Duodenal mucosa (tissue), 2 donors: ENCODE measurements at regions not wholly inside any gene's neighbourhood (a gene's known extent, or its start where the extent isn't known, plus 50 kb on each side); places are given as distances from the start of the nearest gene placed in this dataset.

ENCODE experiments used
- H3K27ac ChIP-seq: one replicate; pipeline ENCODE4 v1.7.0; 2013; ENCODE audit warnings: low read depth, low read length
- H3K27me3 ChIP-seq, 2 donors: one replicate each; pipeline ENCODE4 v1.7.0; 2013; ENCODE audit warnings: low read length in 2 of 2, control low read depth in 1 of 2; ENCODE audit not compliant: insufficient read depth in 2 of 2, control insufficient read depth in 1 of 2
- H3K36me3 ChIP-seq, 2 donors: one replicate each; pipeline ENCODE4 v1.7.0; 2013; ENCODE audit warnings: low read length in 2 of 2, control low read depth in 1 of 2; ENCODE audit not compliant: insufficient read depth in 2 of 2, control insufficient read depth in 1 of 2
- H3K4me1 ChIP-seq, 2 donors: one replicate each; pipeline ENCODE4 v1.7.0; 2013; ENCODE audit warnings: low read length in 2 of 2, control low read depth in 1 of 2; ENCODE audit not compliant: insufficient read depth in 2 of 2, control insufficient read depth in 1 of 2
- H3K4me3 ChIP-seq, 2 donors: one replicate each; pipeline ENCODE4 v1.7.0; 2013; ENCODE audit warnings: low read length in 2 of 2, low read depth in 1 of 2
- H3K9ac ChIP-seq, 2 donors: one replicate each; pipeline ENCODE4 v1.7.0; 2013; ENCODE audit warnings: low read length in 2 of 2, low read depth in 1 of 2
- H3K9me3 ChIP-seq, 2 donors: one replicate each; pipeline ENCODE4 v1.7.0; 2013; ENCODE audit warnings: low read length in 2 of 2, control low read depth in 1 of 2; ENCODE audit not compliant: control insufficient read depth in 1 of 2

GRCh38 chr5:54639621-54640020 is 122.1 kb downstream of the SNX18 start:
- H3K27ac ChIP-seq, result no peak overlapping the region
- H3K4me3 ChIP-seq, result no peak overlapping the region
- H3K27me3 ChIP-seq, result no peaks in the 10 kb centered on the region
- no peaks in the 10 kb centered on the region for H3K9me3 ChIP-seq
- peaks cover 0 to 4% of the 10 kb centered on the region in 2 donors for H3K4me1 ChIP-seq
- no peaks in the 10 kb centered on the region for H3K36me3 ChIP-seq
- H3K9ac ChIP-seq, result no peak overlapping the region

DNA sequence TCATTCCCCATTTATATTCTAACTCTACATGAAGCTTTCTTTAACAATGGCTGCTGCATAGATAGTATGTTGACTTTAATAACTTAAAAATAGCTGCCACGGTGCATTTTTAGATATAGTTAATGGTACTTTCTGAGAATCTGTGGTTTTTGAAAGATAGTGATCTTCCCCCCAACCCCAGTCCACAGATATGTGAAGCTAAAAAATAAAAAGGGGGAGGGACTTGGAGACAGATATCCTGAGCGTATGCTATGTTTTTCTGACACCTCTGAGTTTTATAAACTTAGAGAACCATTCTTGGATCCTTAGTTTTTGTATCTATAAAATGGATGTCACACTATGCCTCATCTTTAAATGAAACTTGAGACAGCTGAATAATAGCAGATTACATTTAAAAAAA is 120.5 kb downstream of the SNX18 start:
- H3K4me1 ChIP-seq, result no peaks in the 10 kb centered on the region
- no peaks in the 10 kb centered on the region for H3K36me3 ChIP-seq
- H3K4me3 ChIP-seq, result no peak overlapping the region
- H3K27me3 ChIP-seq, result no peaks in the 10 kb centered on the region
- H3K9ac ChIP-seq, result no peak overlapping the region
- no peaks in the 10 kb centered on the region for H3K9me3 ChIP-seq
- H3K27ac ChIP-seq, result no peak overlapping the region

DNA sequence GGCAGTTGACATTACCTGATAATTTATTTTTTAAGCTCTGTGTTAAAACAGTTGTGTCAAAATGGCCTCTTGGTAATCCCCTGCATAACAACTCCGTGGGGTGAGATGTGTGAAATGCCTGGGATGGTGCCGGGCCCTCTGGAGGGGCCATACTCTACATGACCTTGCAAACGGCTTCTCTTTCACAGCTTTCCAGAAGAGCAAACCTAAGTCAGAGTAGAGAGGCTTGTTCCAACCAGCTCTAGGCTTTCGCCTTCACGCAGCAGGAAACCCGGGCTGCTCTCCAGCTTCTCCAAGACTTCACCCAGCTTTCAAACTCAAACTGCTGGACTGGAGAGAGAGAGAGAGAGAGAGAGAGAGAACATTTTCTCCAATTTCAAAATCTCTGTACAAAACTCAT is 120.1 kb downstream of the SNX18 start:
- no peak overlapping the region for H3K27ac ChIP-seq
- no peak overlapping the region for H3K4me3 ChIP-seq
- H3K4me1 ChIP-seq, result no peaks in the 10 kb centered on the region
- H3K36me3 ChIP-seq, result no peaks in the 10 kb centered on the region
- H3K9me3 ChIP-seq, result no peaks in the 10 kb centered on the region
- no peaks in the 10 kb centered on the region for H3K27me3 ChIP-seq
- H3K9ac ChIP-seq, result no peak overlapping the region

- no peak overlapping the region for H3K4me3 ChIP-seq
- H3K9me3 ChIP-seq, result peaks cover 0 to 6% of the 10 kb centered on the region in 2 donors
- no peak overlapping the region for H3K9ac ChIP-seq
- no peaks in the 10 kb centered on the region for H3K4me1 ChIP-seq
- H3K36me3 ChIP-seq, result no peaks in the 10 kb centered on the region
- H3K27me3 ChIP-seq, result no peaks in the 10 kb centered on the region
- no peak overlapping the region for H3K27ac ChIP-seq
Measured at GRCh38 chr5:54634089-54634488, 116.5 kb downstream of the SNX18 start.

- Histone ChIP-seq H3K27me3 (no peaks in the 10 kb centered on the region), H3K9me3 (peaks cover 0 to 6% of the 10 kb centered on the region in 2 donors), H3K9ac (no peak overlapping the region), H3K4me3 (no peak overlapping the region), H3K36me3 (no peaks in the 10 kb centered on the region), H3K4me1 (peaks cover 12 to 13% of the 10 kb centered on the region in 2 donors), H3K27ac (no peak overlapping the region)
Measured at GRCh38 chr5:54632131-54632701, 114.7 kb downstream of the SNX18 start.

DNA sequence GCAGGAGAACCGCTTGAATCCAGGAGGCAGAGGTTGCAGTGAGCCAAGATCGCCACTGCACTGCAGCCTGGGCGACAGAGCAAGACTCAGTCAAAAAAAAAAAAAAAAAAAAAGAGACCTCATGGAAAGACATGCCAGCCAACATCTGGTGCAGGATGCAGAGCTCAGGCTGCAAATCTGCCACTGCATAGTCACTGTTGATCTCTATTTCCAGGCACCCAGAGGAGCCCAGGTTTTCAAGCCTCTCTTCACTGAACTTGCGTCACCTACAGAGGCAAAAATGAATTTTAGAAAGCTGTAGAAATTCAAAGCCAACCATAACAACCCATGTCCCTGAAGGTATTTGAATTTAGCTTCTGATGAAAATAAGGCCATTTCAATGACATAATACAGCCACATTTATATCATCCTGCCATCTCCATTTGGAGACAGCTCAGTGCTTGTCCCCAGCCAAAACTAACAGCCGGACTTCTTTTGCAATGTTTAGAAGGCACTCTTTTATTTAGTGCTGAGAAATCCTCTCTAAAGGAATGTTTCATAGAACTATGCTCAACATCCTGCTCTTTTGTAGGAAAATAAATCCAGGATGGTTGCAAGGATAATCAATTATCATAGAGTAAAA is 113.3 kb downstream of the SNX18 start:
- no peak overlapping the region for H3K4me3 ChIP-seq
- no peak overlapping the region for H3K9ac ChIP-seq
- no peaks in the 10 kb centered on the region for H3K36me3 ChIP-seq
- peaks cover 0 to 6% of the 10 kb centered on the region in 2 donors for H3K9me3 ChIP-seq
- H3K27me3 ChIP-seq, result no peaks in the 10 kb centered on the region
- no peak overlapping the region for H3K27ac ChIP-seq
- H3K4me1 ChIP-seq, result peaks cover 12 to 13% of the 10 kb centered on the region in 2 donors

DNA sequence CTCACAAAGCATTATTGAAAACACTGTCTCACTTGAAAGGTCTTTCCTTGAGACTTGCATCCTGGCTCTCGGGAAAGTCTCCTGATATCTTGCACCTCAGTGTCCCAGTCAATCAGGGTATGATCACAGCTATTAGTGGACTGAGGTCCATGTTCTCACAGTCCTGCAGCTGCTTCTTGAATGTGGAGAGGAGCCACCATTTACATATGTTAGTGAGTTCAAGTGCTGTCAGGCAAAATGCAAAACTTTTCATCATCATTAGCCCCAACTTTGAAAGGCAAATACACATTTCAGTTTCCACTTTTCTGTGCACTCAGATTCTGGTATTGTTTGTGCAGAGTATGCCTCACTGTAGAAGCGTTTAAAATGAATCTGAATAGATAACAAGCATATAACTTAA is 111.6 kb downstream of the SNX18 start:
- Histone ChIP-seq H3K27ac (no peak overlapping the region), H3K9ac (no peak overlapping the region), H3K36me3 (no peaks in the 10 kb centered on the region), H3K27me3 (no peaks in the 10 kb centered on the region), H3K9me3 (peaks cover 0 to 6% of the 10 kb centered on the region in 2 donors), H3K4me3 (no peak overlapping the region), H3K4me1 (peaks cover 12 to 13% of the 10 kb centered on the region in 2 donors)

DNA sequence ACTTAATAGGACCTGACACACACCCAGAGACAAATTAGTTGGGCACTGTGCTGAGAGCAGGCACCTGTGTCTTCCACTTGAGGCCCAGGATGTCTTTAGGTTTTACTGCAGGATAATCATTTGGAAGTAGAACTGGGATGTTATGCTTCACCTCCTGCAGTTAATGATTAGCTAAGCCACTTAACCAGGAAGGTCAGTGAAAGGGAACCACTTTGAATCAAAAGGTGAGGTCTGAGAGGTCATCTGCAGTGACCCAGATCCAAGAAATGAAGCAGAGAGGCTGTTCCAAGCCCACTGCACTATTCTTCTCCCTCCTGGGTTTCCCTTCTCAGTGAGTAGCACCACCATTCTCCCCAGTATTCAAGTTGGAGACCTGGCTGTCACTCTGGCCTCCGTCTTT is 110.5 kb downstream of the SNX18 start:
- no peaks in the 10 kb centered on the region for H3K27me3 ChIP-seq
- no peak overlapping the region for H3K27ac ChIP-seq
- H3K36me3 ChIP-seq, result no peaks in the 10 kb centered on the region
- no peak overlapping the region for H3K4me3 ChIP-seq
- H3K4me1 ChIP-seq, result peaks cover 12 to 13% of the 10 kb centered on the region in 2 donors
- no peak overlapping the region for H3K9ac ChIP-seq
- H3K9me3 ChIP-seq, result peaks cover 0 to 6% of the 10 kb centered on the region in 2 donors

DNA sequence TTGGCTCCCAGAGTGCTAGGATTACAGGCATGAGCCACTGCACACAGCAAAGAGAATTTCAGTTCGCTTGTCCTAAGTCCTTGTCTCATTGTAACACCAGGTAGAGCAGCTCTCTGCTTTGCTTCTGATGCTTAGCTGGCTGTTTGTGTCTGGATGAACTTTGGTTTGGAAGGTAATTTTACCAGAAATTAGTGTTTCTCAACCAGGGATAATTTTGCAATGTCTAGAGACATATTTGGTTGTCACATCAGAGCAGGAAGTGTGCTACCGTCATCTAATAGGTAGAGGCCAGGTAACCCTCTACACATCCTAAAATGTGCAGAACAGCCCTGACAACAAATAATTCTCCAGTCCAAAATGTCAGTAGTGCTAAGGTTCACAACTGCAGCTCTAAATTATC is 108.8 kb downstream of the SNX18 start:
- Histone ChIP-seq H3K9me3 (peaks cover 0 to 6% of the 10 kb centered on the region in 2 donors), H3K9ac (no peak overlapping the region), H3K27ac (no peak overlapping the region), H3K36me3 (no peaks in the 10 kb centered on the region), H3K27me3 (no peaks in the 10 kb centered on the region), H3K4me1 (peaks cover 12 to 13% of the 10 kb centered on the region in 2 donors), H3K4me3 (no peak overlapping the region)

DNA sequence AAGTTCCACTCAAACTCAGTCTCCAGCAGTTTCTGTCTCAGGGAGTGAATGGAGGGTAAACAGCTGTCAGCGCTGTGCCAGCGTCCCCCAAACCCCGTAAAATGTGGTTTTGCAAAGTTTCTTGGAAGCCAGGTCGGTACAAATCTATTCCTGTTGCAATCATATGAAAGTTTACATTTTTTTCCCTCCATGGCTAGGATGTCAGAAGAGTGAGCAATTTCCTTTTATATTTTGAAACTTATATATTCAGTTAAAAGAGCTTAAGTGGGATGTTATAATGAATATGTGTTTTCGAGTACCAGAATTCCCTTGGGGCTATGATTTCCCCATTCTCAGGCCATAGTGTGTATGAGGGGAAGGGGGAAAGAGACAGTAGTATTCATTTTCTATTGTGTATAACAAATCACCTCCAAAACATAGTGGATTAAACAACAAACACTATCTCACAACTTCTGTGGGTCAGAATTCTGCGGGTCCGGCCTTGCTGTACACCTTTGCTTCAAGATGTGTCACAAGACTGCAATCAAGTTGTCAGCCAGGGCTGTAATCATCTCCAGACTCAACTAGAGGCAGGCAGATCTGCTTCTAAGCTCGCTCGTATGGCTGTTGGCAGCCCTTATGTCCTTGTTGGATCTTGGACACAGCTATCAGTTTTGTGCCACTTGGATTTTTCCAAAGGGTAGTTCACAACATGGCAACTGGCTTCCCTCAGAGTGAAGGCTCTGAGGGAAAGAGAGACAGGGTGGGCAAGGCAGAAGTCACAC is 107.4 kb downstream of the SNX18 start:
- Histone ChIP-seq H3K4me3 (no peak overlapping the region), H3K9ac (no peak overlapping the region), H3K9me3 (peaks cover 0 to 4% of the 10 kb centered on the region in 2 donors), H3K36me3 (no peaks in the 10 kb centered on the region), H3K27ac (no peak overlapping the region), H3K4me1 (peaks cover 12 to 13% of the 10 kb centered on the region in 2 donors), H3K27me3 (no peaks in the 10 kb centered on the region)
